ENCODE measurements at regions not wholly inside any gene's neighbourhood (a gene's known extent, or its start where the extent isn't known, plus 50 kb on each side); places are given as distances from the start of the nearest gene placed in this dataset.

DNA sequence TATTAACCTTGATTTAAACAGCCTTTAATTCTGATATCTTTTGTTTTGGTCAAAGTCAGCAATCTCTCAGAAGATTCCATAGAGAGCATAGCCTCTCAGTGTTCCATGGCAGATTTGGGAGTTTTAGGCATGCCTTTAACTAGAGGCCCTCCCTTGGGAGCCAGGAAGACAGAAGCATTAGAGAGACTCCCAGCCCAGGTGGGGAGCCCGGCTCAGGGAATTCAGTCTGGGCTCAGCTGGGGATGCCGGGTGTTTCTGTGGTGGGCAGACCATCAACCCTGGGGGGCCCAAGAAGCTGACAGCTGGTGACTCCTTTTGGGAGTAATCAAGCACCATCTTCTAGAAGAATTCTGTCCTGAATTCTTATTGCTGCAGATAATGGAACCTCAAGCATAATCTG lies 99.7 kb upstream of the CELF4 start:
- DNase-seq: no peak

DNA sequence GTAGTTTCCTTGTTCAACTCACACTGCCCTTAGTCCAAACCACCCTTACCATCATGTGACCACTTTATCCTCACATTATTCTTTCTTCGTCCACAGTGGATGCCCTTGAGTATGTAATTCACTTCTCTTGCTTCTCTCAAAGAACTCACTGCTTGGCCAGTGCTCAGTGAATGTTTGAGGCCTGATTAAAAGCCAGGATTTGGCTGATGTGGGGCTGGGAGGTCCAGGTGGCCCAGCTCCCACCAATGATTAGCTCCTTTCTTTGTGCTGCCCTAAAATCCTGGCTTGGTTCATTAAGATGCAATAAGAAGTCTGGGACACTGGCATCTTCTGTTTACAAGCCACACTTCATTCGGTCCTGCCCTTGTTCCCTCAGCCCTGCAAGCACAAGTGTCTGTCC lies 97.8 kb upstream of the CELF4 start:
- no peak for DNase-seq

- DNase-seq: no peak
Measured at GRCh38 chr18:37662546-37663339, 97.1 kb upstream of the CELF4 start.

DNA sequence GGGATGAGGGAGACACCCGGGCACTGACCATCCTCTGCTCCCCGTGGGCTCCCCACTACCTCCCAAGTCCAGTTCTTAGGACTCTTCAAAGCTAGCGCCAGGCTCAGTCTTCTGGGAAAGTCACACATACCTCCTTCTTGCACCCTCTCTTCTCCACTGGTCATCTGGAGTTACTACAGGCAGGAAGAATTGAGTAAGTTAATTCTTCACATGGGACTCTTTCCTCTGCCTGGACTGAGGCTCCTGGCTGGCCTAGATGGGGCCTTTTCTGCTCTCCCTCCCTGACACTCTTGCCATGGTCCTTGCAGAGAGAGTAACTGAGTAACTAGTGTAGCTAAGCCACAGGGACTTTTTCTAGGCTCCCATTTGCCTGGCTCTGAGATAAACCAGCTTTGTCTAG lies 96.5 kb upstream of the CELF4 start:
- DNase-seq: no peak

DNA sequence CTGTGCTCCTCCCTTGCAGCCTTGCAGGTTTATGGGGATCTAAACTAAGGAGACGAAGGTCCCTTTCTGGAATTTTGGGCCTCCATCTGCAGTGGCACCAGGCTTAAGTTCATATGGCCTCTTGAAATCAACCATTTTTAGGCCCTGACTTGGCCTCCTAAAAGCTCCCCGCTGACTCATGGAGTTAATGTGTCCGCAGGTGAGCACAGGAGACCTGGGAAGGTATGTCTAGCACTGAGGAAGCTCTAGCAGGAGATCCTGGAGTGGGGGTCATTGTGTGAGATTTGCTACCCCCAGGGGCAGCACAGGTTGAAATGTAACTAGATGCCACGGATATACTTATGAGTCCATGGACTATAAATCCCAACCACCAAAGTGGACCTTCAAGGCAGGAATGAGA lies 95.9 kb upstream of the CELF4 start:
- no peak for DNase-seq

GRCh38 chr18:37661061-37661460 lies 95.5 kb upstream of the CELF4 start:
- no peak for DNase-seq

DNA sequence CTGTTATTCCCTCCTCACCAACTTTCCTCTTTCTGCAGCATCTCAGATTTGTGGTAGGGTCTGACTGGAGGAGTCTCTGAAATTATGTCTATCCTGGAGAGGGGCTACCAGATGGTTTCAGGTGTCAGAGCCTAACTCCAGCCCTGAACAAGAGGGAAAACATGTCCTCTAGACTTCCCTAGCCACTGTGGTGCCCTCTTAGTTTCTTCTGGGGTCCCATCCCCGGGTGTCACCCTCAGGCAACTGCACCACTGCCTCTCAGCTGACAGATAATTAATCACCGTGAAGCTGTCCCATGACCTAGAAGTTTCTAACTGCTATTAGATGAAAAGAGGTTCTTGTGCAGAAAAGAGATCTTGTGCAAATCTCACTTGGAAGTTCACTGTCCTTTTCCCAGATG lies 95.1 kb upstream of the CELF4 start:
- no peak for DNase-seq

DNA sequence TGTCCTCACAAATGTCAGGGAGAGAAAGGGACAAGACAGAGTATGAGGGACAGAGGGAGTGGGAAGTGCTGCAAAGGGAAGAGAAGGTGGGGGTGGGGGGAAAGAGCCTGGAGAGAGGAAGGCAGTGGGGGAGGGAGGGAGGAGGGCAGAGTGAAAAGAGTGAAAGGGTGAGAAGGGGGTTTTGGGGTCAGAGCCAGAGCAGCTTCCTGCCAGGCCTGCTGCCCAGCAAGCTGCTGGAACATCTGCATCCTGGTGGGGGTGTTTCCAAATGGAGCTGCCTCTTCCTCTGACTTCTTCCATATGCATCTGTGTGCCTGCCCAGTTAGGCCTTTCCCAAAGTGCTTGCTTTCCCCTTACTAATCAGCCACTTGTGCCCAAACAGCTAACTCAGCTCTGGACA lies 94.3 kb upstream of the CELF4 start:
- no peak for DNase-seq

DNA sequence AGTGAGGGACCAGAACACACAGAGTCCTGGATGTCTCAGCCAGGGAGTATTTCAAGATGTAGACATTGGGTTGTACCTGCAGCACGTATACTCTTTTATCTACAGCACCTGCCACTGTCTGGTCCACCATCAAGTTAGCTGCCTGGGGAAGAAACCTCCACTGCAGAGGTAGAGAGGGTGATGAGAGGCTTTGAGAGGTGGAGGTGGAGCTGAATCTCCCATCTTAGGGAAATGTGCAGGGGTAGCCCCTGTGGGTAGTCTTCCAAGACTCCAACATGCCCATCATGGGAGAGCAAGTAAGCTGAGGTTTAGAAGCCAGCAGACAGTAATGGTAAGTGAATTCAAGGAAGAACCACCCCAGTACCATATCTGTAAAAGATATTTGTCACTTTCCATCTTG lies 93.3 kb upstream of the CELF4 start:
- DNase-seq: no peak

DNA sequence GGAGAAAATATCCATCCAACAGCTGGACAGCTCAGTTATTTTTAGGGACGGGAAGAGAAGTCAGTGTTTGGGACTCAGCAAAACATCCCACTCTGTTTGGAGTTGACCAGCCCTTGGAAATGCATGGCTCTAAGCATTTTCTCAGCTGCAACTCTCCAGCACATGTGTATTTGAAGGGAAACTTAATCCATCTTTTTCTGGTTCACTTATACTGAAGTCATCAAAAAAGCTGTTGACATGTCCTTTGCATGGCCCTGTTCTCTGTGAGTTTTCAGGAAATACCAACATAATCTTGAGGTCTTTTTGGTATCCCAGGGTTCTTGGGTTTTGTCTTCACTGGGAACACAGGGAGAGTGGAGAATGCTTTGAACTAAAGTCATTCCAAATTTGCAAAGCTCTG lies 91.9 kb upstream of the CELF4 start:
- DNase-seq: no peak

- no peak for DNase-seq
Measured at GRCh38 chr18:37654731-37655369, 89.3 kb upstream of the CELF4 start.

DNA sequence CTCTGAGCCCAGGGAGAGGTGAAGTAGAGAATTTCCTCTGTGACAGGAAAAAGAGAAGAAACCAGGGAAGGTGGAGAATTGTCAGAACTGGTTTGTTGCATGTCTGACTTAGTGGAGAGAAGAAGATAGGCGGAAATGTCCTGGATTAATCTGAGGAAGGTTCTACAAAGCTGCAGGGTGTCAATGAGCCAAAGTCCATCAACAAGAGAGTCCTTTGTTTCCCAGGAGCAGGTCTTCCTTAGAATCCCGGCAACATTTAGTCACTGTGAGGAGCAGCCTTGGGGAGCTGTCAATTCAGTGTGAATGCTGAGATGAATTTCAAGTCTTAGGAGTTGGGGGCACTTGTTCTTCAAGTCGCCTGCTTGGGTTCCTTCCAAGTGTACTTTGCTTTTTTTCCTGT lies 88.4 kb upstream of the CELF4 start:
- no peak for DNase-seq

DNA sequence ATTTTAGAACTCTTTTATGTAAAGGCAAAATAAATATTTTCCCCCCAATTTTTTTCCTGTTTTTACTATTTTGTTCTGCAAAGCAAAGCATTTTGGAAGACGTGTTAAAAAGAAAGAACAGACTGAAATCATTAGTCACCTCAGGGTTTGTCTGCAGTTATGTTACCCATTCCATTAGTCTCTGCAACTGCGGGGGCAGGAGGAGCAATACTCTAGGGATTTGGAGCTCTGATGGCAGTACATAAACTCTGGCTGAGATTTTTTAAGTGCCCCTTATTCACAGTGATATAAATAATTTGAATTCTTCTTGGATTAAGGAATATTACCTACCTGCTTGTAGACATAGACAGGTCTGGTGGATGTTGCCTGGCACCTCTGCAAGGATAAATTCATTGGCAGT lies 88.0 kb upstream of the CELF4 start:
- no peak for DNase-seq

GRCh38 chr18:37649930-37650329 lies 84.3 kb upstream of the CELF4 start:
- DNase-seq: no peak

- no peak for DNase-seq
Measured at GRCh38 chr18:37649416-37649815, 83.8 kb upstream of the CELF4 start.

DNA sequence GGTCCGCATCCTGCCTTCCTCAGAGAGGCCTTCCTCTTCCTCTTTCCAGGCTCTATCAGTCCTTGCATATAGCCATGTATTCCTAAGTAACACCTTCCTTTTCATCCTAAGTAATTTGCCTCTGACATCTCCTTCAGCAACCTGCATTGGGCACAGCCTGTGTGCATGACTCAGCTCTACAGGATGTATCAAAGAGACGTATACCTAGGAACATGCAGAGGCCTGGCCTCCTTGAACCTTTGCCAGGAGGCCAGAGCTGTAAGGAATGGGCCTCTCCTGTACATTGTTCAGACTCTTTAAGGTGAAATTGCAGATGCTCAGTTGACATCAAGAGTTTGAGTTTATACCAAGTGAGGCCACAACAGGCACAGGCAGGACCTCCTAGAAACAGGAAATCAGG lies 76.0 kb upstream of the CELF4 start:
- DNase-seq: no peak

DNA sequence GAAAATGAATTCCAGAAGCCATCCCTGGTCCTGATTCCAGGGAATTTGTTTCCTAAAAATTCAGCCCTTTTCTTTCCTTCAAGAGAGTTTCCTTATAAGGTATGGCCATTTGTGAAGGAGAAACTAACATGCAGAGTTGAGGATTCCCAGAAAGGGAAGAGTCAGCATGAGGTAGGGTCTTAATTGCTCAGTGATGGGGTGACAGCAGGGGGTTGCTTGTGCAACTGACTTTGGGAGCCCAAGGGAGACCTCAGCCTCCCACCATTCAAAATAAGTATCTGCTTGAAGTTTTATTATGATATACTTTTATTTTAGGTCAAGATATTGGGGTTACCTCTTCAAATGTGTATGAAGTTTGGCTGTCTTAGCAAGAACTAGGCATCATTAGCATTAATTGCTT lies 74.9 kb upstream of the CELF4 start:
- DNase-seq: no peak

GRCh38 chr18:37639846-37640245 lies 74.2 kb upstream of the CELF4 start:
- no peak for DNase-seq

DNA sequence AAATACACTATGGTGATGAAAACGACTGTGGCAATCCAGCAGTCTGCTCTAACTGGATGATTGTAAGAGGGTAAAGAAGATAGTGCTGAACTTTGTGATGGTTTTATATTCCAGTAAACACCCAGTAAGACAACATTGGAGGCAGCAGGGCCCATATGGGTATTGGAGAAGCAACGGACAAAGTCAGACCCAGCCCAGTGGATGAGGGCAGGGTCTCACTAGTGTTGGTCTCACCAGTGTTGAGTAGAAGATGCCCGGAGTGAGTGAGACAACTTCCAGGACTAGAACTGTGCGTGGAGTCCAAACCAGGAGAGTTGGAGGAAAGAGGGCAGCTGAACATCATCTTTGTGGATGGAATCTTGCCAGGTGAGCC lies 71.9 kb upstream of the CELF4 start:
- DNase-seq: no peak

DNA sequence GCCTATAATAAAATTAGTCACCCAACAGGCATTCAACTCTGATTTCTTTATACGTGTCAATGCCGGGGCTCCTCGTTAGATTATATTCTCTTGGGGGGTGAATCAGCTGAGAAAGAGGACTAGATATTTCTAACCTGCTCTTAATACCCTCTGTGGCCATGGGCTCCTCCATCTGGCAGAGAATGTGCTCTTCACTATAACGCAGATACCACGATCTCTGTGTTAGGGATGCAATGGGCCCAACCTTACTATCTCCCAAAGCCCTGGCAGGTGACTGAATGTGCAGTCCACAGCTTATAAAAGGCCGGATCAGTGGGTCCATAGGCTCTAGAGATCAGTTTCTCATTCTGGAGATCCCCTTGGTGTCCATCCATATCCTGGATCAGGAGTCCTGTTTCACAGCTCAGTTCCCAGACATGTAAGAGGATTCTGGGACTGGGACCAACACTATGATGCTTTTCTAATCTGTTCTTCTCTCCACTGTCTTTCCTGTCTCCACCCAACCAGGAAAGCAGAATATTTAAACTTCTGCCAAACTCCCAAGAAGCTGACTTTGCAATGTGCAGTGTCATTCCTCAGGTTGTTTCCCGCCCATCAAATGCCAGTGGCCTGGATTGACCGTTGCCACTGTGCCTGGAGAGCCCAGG lies 71.4 kb upstream of the CELF4 start:
- no peak for DNase-seq

- DNase-seq: no peak
Measured at GRCh38 chr18:37634516-37634915, 68.9 kb upstream of the CELF4 start.

DNA sequence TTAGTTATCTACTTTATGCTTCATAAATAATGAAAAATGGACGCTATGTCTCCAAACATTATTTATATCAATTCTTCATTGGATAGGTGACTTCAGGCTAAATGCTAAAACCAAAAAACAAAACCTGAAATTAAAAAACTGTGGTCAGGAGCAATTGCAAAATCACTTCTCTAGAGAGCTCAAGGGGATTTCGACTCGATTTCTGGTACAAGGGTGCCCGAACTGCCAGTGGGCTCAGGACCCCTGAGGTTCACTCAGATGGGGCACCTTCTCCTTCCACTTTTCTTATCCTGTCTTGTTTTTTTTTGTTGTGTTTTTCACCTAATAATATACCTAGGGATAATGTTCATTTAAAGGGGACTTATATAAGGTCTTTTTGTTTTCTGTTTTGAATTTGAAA lies 65.8 kb upstream of the CELF4 start:
- no peak for DNase-seq

DNA sequence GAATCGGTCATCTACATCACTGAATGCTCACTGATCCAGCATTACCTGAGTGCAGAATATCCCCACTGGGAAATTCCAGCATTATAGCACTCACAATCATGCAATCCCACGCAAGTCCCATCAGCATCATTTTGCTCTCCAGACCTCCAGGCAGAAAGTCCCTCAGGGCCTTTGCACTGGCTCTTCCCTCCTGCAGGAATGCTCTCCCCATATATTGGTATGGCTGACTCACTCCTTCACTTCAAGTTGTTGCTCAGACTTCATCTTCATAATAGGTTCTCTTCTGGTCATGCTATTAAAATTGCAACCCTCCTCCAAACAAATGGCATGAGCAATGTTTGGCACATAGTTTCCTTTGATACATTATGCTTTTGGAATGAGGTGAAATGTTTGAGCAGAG lies 64.7 kb upstream of the CELF4 start:
- no peak for DNase-seq

GRCh38 chr18:37628470-37629220 lies 63.0 kb upstream of the CELF4 start:
- DNase-seq: no peak
